Endothelial cell (in vitro differentiated cells): ENCODE measurements at regions not wholly inside any gene's neighbourhood (a gene's known extent, or its start where the extent isn't known, plus 50 kb on each side); places are given as distances from the start of the nearest gene placed in this dataset.

Experiments
- DNase-seq: peaks from one replicate; pipeline ENCODE4 v3.0.0; 2021; ENCODE audit warnings: low spot score
- H3K27ac Mint-ChIP-seq: one replicate; pipeline ENCODE4 v1.8.0; 2021; ENCODE audit warnings: mixed read lengths, inconsistent platforms; ENCODE audit not compliant: unreplicated experiment
- H3K27me3 Mint-ChIP-seq: one replicate; pipeline ENCODE4 v1.8.0; 2021; ENCODE audit warnings: mild to moderate bottlenecking, moderate library complexity, mixed read lengths, inconsistent platforms; ENCODE audit not compliant: unreplicated experiment
- H3K36me3 Mint-ChIP-seq: one replicate; pipeline ENCODE4 v1.8.0; 2021; ENCODE audit warnings: mild to moderate bottlenecking, low read depth, mixed read lengths, inconsistent platforms; ENCODE audit not compliant: unreplicated experiment
- H3K4me1 Mint-ChIP-seq: one replicate; pipeline ENCODE4 v1.8.0; 2021; ENCODE audit warnings: mild to moderate bottlenecking, mixed read lengths, inconsistent platforms; ENCODE audit not compliant: unreplicated experiment
- H3K4me3 Mint-ChIP-seq: one replicate; pipeline ENCODE4 v1.8.0; 2021; ENCODE audit warnings: mild to moderate bottlenecking, mixed read lengths, inconsistent platforms; ENCODE audit not compliant: unreplicated experiment
- H3K9me3 Mint-ChIP-seq: one replicate; pipeline ENCODE4 v1.8.0; 2021; ENCODE audit warnings: mixed read lengths, inconsistent platforms; ENCODE audit not compliant: unreplicated experiment
- TF ChIP-seq, protein P1 (sequence below): fragments of 200-600 bp; sonication (generic); IDR thresholded peaks from one replicate; pipeline ENCODE4 v1.5.0; 2021; ENCODE audit warnings: antibody characterized with exemption; ENCODE audit not compliant: unreplicated experiment

- H3K36me3 Mint-ChIP-seq, result no peaks in the 10 kb centered on the region
- no peak overlapping the region for H3K4me3 Mint-ChIP-seq
- DNase-seq, result no peak
- H3K27ac Mint-ChIP-seq, result no peak overlapping the region
- H3K4me1 Mint-ChIP-seq, result no peaks in the 10 kb centered on the region
- H3K9me3 Mint-ChIP-seq, result no peaks in the 10 kb centered on the region
- H3K27me3 Mint-ChIP-seq, result no peaks in the 10 kb centered on the region
- TF ChIP-seq, protein P1, sequence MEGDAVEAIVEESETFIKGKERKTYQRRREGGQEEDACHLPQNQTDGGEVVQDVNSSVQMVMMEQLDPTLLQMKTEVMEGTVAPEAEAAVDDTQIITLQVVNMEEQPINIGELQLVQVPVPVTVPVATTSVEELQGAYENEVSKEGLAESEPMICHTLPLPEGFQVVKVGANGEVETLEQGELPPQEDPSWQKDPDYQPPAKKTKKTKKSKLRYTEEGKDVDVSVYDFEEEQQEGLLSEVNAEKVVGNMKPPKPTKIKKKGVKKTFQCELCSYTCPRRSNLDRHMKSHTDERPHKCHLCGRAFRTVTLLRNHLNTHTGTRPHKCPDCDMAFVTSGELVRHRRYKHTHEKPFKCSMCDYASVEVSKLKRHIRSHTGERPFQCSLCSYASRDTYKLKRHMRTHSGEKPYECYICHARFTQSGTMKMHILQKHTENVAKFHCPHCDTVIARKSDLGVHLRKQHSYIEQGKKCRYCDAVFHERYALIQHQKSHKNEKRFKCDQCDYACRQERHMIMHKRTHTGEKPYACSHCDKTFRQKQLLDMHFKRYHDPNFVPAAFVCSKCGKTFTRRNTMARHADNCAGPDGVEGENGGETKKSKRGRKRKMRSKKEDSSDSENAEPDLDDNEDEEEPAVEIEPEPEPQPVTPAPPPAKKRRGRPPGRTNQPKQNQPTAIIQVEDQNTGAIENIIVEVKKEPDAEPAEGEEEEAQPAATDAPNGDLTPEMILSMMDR, result no peak
Measured at GRCh38 chr4:58510652-58511051, 1400.5 kb upstream of the IGFBP7 start.

- no peak for DNase-seq
- TF ChIP-seq, protein P1, result no peak
- Mint-ChIP-seq H3K27me3 (no peaks in the 10 kb centered on the region), H3K4me1 (no peaks in the 10 kb centered on the region), H3K4me3 (no peak overlapping the region), H3K27ac (no peak overlapping the region), H3K9me3 (no peaks in the 10 kb centered on the region), H3K36me3 (no peaks in the 10 kb centered on the region)
Measured at GRCh38 chr4:58507079-58507478, 1396.9 kb upstream of the IGFBP7 start.

DNA sequence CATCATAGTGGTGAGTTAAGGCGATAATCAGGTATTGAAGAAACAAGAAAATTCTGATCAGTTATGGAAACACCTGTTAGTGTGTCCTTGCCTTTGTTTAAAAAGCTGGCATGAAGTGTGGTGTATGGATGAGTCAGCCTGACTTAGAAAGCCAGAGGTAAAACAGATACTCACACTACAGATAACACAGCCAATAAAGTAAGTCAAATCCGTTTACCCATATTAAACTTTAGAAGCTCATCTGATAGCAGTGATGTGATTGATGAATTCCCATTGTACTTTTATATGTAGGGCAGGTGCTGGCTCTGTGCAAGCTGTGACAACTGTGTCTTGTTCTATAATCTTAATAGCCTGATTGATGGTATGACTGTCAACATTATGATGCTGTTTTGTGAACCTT is 1392.7 kb upstream of the IGFBP7 start:
- no peak for DNase-seq
- Mint-ChIP-seq H3K27me3 (no peaks in the 10 kb centered on the region), H3K4me1 (no peaks in the 10 kb centered on the region), H3K36me3 (no peaks in the 10 kb centered on the region), H3K9me3 (no peaks in the 10 kb centered on the region), H3K4me3 (no peak overlapping the region), H3K27ac (no peak overlapping the region)
- TF ChIP-seq, protein P1, result no peak

DNA sequence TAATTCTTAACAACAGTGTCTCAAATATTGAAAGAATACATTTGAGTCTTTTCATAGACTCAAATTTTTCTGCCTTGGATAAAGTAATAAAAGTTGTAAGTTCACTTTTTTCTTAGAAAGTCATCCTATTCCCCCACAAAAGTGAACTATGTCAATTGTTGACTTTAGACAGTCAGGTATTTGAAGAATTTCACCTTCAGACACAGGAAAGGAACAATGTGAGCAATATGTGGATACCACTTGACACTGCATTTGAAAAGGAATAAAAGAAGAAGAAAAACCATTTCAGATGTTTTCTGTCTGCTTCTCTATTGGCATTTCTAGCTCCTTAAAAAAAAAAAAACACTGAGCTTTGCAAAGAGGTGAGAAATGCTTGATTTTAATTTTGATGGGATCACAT is 1389.0 kb upstream of the IGFBP7 start:
- Mint-ChIP-seq H3K4me1 (no peaks in the 10 kb centered on the region), H3K9me3 (no peaks in the 10 kb centered on the region), H3K36me3 (no peaks in the 10 kb centered on the region), H3K27ac (no peak overlapping the region), H3K27me3 (no peaks in the 10 kb centered on the region), H3K4me3 (no peak overlapping the region)
- TF ChIP-seq, protein P1, result no peak
- no peak for DNase-seq

GRCh38 chr4:58491620-58492019 is 1381.4 kb upstream of the IGFBP7 start:
- TF ChIP-seq, protein P1, result no peak
- Mint-ChIP-seq H3K4me3 (no peak overlapping the region), H3K4me1 (no peaks in the 10 kb centered on the region), H3K9me3 (no peaks in the 10 kb centered on the region), H3K27me3 (no peaks in the 10 kb centered on the region), H3K27ac (no peak overlapping the region), H3K36me3 (no peaks in the 10 kb centered on the region)
- no peak for DNase-seq
